ENCODE measurements at regions not wholly inside any gene's neighbourhood (a gene's known extent, or its start where the extent isn't known, plus 50 kb on each side); places are given as distances from the start of the nearest gene placed in this dataset.

DNA sequence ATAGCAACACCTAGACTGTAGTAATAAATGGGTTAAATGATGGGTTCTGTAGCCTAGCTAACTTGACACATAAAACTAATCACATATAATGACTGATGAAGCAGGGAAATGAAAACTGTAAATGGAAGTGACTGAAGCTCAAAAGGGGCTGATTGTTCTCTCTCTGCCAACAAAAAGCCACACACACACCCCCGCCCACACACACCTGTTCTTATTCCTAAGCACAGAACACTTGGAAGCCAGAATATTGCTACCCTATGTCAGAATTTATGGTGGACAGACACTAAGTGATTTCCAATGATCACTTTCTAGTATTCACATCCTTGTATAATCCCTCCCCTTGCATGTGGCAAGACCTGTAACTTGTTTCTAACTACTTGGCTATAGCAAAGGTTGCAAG lies 603.5 kb downstream of the UTRN start:
- TF ChIP-seq EZH2 (IDR thresholded peaks at IDR 0.05; ENCODE audit: borderline replicate concordance, insufficient read depth, low read depth, low read length, poor library complexity, severe bottlenecking) = no peak
- TF ChIP-seq, protein P1, sequence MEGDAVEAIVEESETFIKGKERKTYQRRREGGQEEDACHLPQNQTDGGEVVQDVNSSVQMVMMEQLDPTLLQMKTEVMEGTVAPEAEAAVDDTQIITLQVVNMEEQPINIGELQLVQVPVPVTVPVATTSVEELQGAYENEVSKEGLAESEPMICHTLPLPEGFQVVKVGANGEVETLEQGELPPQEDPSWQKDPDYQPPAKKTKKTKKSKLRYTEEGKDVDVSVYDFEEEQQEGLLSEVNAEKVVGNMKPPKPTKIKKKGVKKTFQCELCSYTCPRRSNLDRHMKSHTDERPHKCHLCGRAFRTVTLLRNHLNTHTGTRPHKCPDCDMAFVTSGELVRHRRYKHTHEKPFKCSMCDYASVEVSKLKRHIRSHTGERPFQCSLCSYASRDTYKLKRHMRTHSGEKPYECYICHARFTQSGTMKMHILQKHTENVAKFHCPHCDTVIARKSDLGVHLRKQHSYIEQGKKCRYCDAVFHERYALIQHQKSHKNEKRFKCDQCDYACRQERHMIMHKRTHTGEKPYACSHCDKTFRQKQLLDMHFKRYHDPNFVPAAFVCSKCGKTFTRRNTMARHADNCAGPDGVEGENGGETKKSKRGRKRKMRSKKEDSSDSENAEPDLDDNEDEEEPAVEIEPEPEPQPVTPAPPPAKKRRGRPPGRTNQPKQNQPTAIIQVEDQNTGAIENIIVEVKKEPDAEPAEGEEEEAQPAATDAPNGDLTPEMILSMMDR (IDR thresholded peaks at IDR 0.05) = no peak
